ENCODE measurements at regions not wholly inside any gene's neighbourhood (a gene's known extent, or its start where the extent isn't known, plus 50 kb on each side); places are given as distances from the start of the nearest gene placed in this dataset.

- no peak for TF ChIP-seq SRF (IDR thresholded peaks at IDR 0.05; ENCODE audit: low read depth)
- no peak for TF ChIP-seq EZH2phosphoT487 (IDR thresholded peaks at IDR 0.05; ENCODE audit: borderline replicate concordance)
- TF ChIP-seq JUND (IDR thresholded peaks at IDR 0.05) = no peak
- TF ChIP-seq SIN3A (IDR thresholded peaks at IDR 0.05; ENCODE audit: low read depth) = no peak
- TF ChIP-seq ZFX (IDR thresholded peaks at IDR 0.05) = no peak
Measured at GRCh38 chr14:40920380-40920779, 686.3 kb upstream of the LRFN5 start (continued).

GRCh38 chr14:40911141-40911540 is 695.5 kb upstream of the LRFN5 start:
- H3K36me3 ChIP-seq (ENCODE audit: control insufficient read depth in 1 of 2, insufficient read depth in 2 of 2, low read length in 2 of 2) = no peaks in the 10 kb centered on the region
- DNase-seq (ENCODE audit: low read depth, low spot score) (no peak), ATAC-seq (no peak)
- H3K9me3 ChIP-seq (ENCODE audit: control insufficient read depth in 1 of 2, insufficient read depth in 1 of 2, low read depth in 1 of 2, low read length in 2 of 2) = no peaks in the 10 kb centered on the region
- no peaks in the 10 kb centered on the region for H3K4me1 ChIP-seq (ENCODE audit: control insufficient read depth in 1 of 2, insufficient read depth in 2 of 2, low read length in 2 of 2)
- no peak overlapping the region for H3K4me3 ChIP-seq (replicated peaks in 1 of 2; ENCODE audit: low read depth in 1 of 2, low read length in 2 of 2)
- CTCF ChIA-PET = no interaction called here
- RAD21 ChIA-PET (ENCODE audit: low non-redundant PET in 1 of 2, low total read pairs in 2 of 2, uncharacterized antibody in 2 of 2, unreplicated experiment in 2 of 2) = no interaction called here
- no peaks in the 10 kb centered on the region for H3K79me2 ChIP-seq (ENCODE audit: insufficient read depth, low read length)
- no peaks in the 10 kb centered on the region for H4K20me1 ChIP-seq (ENCODE audit: insufficient read depth)
- H3K27me3 ChIP-seq (ENCODE audit: insufficient read depth, low read length) = no peaks in the 10 kb centered on the region
- H2AFZ ChIP-seq (ENCODE audit: low read depth, low read length, poor library complexity, severe bottlenecking) = no peak overlapping the region
- TF ChIP-seq CEBPB (IDR thresholded peaks at IDR 0.05; ENCODE audit: low read depth) (no peak), SRF (IDR thresholded peaks at IDR 0.05; ENCODE audit: low read depth) (no peak), EZH2 (IDR thresholded peaks at IDR 0.05) (no peak), TCF7L2 (IDR thresholded peaks at IDR 0.05; ENCODE audit: borderline replicate concordance, extremely low read depth, insufficient read depth, insufficient read length) (no peak), YY1 (IDR thresholded peaks at IDR 0.05; ENCODE audit: extremely low read depth, insufficient replicate concordance, low read depth, low read length) (no peak), ELF1 (IDR thresholded peaks at IDR 0.05; ENCODE audit: borderline replicate concordance, low read depth) (no peak), RAD21 (IDR thresholded peaks at IDR 0.05; ENCODE audit: low read depth) (no peak), POLR2A (IDR thresholded peaks at IDR 0.05; ENCODE audit: borderline replicate concordance, extremely low read depth, insufficient read depth, insufficient read length) (no peak), EZH2phosphoT487 (IDR thresholded peaks at IDR 0.05; ENCODE audit: borderline replicate concordance) (no peak), ATF3 (IDR thresholded peaks at IDR 0.05) (no peak), ZNF274 (IDR thresholded peaks at IDR 0.05; ENCODE audit: low read depth, low read length) (no peak), SP1 (IDR thresholded peaks at IDR 0.05; ENCODE audit: low read depth) (no peak), MAX (IDR thresholded peaks at IDR 0.05) (no peak), ZBTB33 (IDR thresholded peaks at IDR 0.05; ENCODE audit: extremely low read depth, insufficient replicate concordance, low read length) (no peak), POLR2AphosphoS5 (IDR thresholded peaks at IDR 0.05; ENCODE audit: low read depth, low read length) (no peak)
- TF ChIP-seq, protein P1, sequence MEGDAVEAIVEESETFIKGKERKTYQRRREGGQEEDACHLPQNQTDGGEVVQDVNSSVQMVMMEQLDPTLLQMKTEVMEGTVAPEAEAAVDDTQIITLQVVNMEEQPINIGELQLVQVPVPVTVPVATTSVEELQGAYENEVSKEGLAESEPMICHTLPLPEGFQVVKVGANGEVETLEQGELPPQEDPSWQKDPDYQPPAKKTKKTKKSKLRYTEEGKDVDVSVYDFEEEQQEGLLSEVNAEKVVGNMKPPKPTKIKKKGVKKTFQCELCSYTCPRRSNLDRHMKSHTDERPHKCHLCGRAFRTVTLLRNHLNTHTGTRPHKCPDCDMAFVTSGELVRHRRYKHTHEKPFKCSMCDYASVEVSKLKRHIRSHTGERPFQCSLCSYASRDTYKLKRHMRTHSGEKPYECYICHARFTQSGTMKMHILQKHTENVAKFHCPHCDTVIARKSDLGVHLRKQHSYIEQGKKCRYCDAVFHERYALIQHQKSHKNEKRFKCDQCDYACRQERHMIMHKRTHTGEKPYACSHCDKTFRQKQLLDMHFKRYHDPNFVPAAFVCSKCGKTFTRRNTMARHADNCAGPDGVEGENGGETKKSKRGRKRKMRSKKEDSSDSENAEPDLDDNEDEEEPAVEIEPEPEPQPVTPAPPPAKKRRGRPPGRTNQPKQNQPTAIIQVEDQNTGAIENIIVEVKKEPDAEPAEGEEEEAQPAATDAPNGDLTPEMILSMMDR (IDR thresholded peaks at IDR 0.05 in 2 of 3, conservative IDR thresholded peaks at IDR 0.05 in 1 of 3; ENCODE audit: borderline replicate concordance in 1 of 3, insufficient read depth in 1 of 3, low read depth in 2 of 3, low read length in 2 of 3) = no peak
- POLR2A ChIA-PET = no interaction called here
- no peaks in the 10 kb centered on the region for H3K9me2 ChIP-seq (ENCODE audit: insufficient read depth)
- H3K9ac ChIP-seq (ENCODE audit: low read length) = no peak overlapping the region
- intact Hi-C loops (cut with micrococcal nuclease) = no loop called here
- no peak overlapping the region for H3K27ac ChIP-seq (ENCODE audit: low read depth, low read length)
- H3K4me2 ChIP-seq (ENCODE audit: low read length) = no peak overlapping the region
- no TSS peak for BruUV-seq (replicated peaks)
